ENCODE measurements at regions not wholly inside any gene's neighbourhood (a gene's known extent, or its start where the extent isn't known, plus 50 kb on each side); places are given as distances from the start of the nearest gene placed in this dataset.
"Not testable (repeated sequence)": the region's sequence is repeated elsewhere in the genome, so short reads cannot be mapped to it uniquely, and the experiment has no call there.

- TF ChIP-seq RFX5 (IDR thresholded peaks at IDR 0.05; ENCODE audit: low read length) (no peak), FOXJ3 (CRISPR knock-in tag; IDR thresholded peaks at IDR 0.05) (no peak), FOSL2 (IDR thresholded peaks at IDR 0.05; ENCODE audit: borderline replicate concordance, low read depth) (no peak), EZH2phosphoT487 (IDR thresholded peaks at IDR 0.05; ENCODE audit: borderline replicate concordance, low read depth) (no peak), USF2 (IDR thresholded peaks at IDR 0.05; ENCODE audit: borderline replicate concordance, low read depth, low read length) (no peak), REST (IDR thresholded peaks at IDR 0.05; ENCODE audit: low read depth, low read length) (no peak), GATA2 (CRISPR knock-in tag; IDR thresholded peaks at IDR 0.05) (no peak), CHD2 (IDR thresholded peaks at IDR 0.05; ENCODE audit: low read length, partially characterized antibody) (no peak), JUND (IDR thresholded peaks at IDR 0.05) (no peak), SIN3A (IDR thresholded peaks at IDR 0.05; ENCODE audit: borderline replicate concordance, low read depth, low read length) (no peak)
- Histone ChIP-seq H3K4me3 (ENCODE audit: low read depth in 2 of 2, low read length in 1 of 2) (no peak overlapping the region), H3K9me2 (peaks cover 2% of the 10 kb centered on the region; the same call in 1 of the 2 replicates), H3K4me2 (no peak overlapping the region), H3K9ac (no peak overlapping the region), H4K20me1 (ENCODE audit: insufficient read depth) (no peaks in the 10 kb centered on the region), H3F3A (replicated peaks; ENCODE audit: insufficient read depth) (no peaks in the 10 kb centered on the region), H3K27ac (ENCODE audit: low read depth in 2 of 2, low read length in 1 of 2) (no peak overlapping the region), H3K9me3 (no peaks in the 10 kb centered on the region), H3K4me1 (ENCODE audit: control insufficient read depth in 1 of 2, insufficient read depth in 2 of 2, low read depth in 1 of 2, low read length in 1 of 2) (no peaks in the 10 kb centered on the region), H3K79me2 (ENCODE audit: insufficient read depth) (no peaks in the 10 kb centered on the region), H3K27me3 (ENCODE audit: insufficient read depth) (peaks cover 5% of the 10 kb centered on the region; the same call in 1 of the 2 replicates), H3K36me3 (replicated peaks in 1 of 2; ENCODE audit: control insufficient read depth in 1 of 2, insufficient read depth in 2 of 2, low read length in 1 of 2) (no peaks in the 10 kb centered on the region), H2AFZ (ENCODE audit: low read depth) (no peak overlapping the region)
- DNase-seq, result no peak
- ChIA-PET CTCF (no interaction called here), POLR2A (no interaction called here)
- WGBS (ENCODE audit: low lambda C conversion rate), result 2% methylated on average over 3 of the region's 3 CpGs
Measured at GRCh38 chr4:29113960-29114359, 1606.2 kb upstream of the PCDH7 start.

GRCh38 chr4:29117231-29117722 lies 1602.9 kb upstream of the PCDH7 start:
- H3K27me3 ChIP-seq (ENCODE audit: insufficient read depth); H3K79me2 ChIP-seq (ENCODE audit: insufficient read depth); H3K4me3 ChIP-seq (ENCODE audit: low read depth in 2 of 2, low read length in 1 of 2); H3K9me3 ChIP-seq; H3K9ac ChIP-seq; H3F3A ChIP-seq (replicated peaks; ENCODE audit: insufficient read depth); H3K4me1 ChIP-seq (ENCODE audit: control insufficient read depth in 1 of 2, insufficient read depth in 2 of 2, low read depth in 1 of 2, low read length in 1 of 2); DNase-seq; CTCF ChIA-PET; H3K4me2 ChIP-seq; H2AFZ ChIP-seq (ENCODE audit: low read depth); H3K27ac ChIP-seq (ENCODE audit: low read depth in 2 of 2, low read length in 1 of 2); H3K36me3 ChIP-seq (replicated peaks in 1 of 2; ENCODE audit: control insufficient read depth in 1 of 2, insufficient read depth in 2 of 2, low read length in 1 of 2); POLR2A ChIA-PET; H3K9me2 ChIP-seq; H4K20me1 ChIP-seq (ENCODE audit: insufficient read depth): not testable (repeated sequence)
- 45% methylated on average over 9 of the region's 38 CpGs for WGBS (ENCODE audit: low lambda C conversion rate)

Data from SK-N-SH (cell line).